Uterus (tissue), 2 donors: ENCODE measurements at regions not wholly inside any gene's neighbourhood (a gene's known extent, or its start where the extent isn't known, plus 50 kb on each side); places are given as distances from the start of the nearest gene placed in this dataset.

Source experiments
- POLR2A ChIP-seq, 2 donors: fragments of 450-650 bp; IDR thresholded peaks; one replicate each; pipeline ENCODE4 v1.6.1; 2016; ENCODE audit warnings: antibody characterized with exemption in 2 of 2, mild to moderate bottlenecking in 1 of 2, moderate library complexity in 1 of 2
- TF ChIP-seq, protein P1 (sequence below), 4 experiments: fragments of 200-600 bp in 2 of 4; fragments of 450-650 bp in 2 of 4; sonication (generic) in 2 of 4; IDR thresholded peaks; one replicate each; pipeline ENCODE4 v1.5.1; 2016 to 2019; ENCODE audit warnings: antibody characterized with exemption in 4 of 4, mild to moderate bottlenecking in 2 of 4, moderate library complexity in 1 of 4

DNA sequence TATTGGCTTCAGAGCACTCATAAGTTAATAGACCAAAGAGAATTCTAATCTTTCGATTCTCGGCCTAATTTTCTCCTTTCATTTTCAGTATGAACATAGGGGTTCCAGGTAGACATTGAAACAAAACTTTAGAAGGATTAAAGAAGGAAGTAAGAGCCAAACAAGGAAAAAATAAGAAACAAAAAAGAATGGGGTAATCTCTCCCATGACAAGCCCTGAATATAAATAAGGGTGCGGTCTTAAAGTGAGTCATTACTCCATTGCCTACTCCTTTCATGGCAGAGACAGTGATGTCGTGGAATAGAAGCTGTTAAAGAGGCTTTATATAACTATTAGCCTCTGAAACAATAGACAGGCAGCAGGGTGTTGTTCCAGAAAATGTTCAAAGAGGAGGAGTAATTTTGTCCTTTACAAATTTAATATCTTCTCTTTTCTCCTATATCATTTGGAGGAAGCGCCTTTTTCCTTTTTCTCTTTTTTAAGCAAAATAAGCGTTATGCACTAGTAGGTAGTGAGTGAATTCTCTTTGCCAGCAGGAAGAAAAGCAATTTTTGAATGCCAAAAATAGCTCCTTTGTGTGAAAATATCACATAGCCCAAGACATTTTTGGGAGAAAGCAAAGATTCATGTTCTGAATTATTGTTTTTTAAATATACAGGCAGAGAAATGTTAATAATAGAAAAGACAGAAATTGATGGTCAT is 607.9 kb upstream of the KCNMB2 start:
- TF ChIP-seq, protein P1, sequence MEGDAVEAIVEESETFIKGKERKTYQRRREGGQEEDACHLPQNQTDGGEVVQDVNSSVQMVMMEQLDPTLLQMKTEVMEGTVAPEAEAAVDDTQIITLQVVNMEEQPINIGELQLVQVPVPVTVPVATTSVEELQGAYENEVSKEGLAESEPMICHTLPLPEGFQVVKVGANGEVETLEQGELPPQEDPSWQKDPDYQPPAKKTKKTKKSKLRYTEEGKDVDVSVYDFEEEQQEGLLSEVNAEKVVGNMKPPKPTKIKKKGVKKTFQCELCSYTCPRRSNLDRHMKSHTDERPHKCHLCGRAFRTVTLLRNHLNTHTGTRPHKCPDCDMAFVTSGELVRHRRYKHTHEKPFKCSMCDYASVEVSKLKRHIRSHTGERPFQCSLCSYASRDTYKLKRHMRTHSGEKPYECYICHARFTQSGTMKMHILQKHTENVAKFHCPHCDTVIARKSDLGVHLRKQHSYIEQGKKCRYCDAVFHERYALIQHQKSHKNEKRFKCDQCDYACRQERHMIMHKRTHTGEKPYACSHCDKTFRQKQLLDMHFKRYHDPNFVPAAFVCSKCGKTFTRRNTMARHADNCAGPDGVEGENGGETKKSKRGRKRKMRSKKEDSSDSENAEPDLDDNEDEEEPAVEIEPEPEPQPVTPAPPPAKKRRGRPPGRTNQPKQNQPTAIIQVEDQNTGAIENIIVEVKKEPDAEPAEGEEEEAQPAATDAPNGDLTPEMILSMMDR (IDR thresholded peaks at IDR 0.05): no peak
- no peak for TF ChIP-seq POLR2A (IDR thresholded peaks at IDR 0.05)
